ENCODE measurements at regions not wholly inside any gene's neighbourhood (a gene's known extent, or its start where the extent isn't known, plus 50 kb on each side); places are given as distances from the start of the nearest gene placed in this dataset.

GRCh38 chr12:75840994-75841355, 190.6 kb downstream of the PHLDA1 start:
- no peak for DNase-seq (ENCODE audit: low read depth in 2 of 2)

GRCh38 chr12:75838309-75838708, 193.3 kb downstream of the PHLDA1 start:
- DNase-seq (ENCODE audit: low read depth in 2 of 2), result no peak

GRCh38 chr12:75837700-75838099, 193.9 kb downstream of the PHLDA1 start:
- no peak for DNase-seq (ENCODE audit: low read depth in 2 of 2)

GRCh38 chr12:75836533-75836932, 195.0 kb downstream of the PHLDA1 start:
- no peak for DNase-seq (ENCODE audit: low read depth in 2 of 2)

- no peak for DNase-seq (ENCODE audit: low read depth in 2 of 2)
These were observed 197.0 kb downstream of the PHLDA1 start for GRCh38 chr12:75834591-75834990.

- no peak for DNase-seq (ENCODE audit: low read depth in 2 of 2)
These were observed 198.3 kb downstream of the PHLDA1 start for GRCh38 chr12:75833268-75833667.

GRCh38 chr12:75831402-75831801, 200.2 kb downstream of the PHLDA1 start:
- DNase-seq (ENCODE audit: low read depth in 2 of 2), result no peak

- no peak for DNase-seq (ENCODE audit: low read depth in 2 of 2)
These were observed 204.5 kb downstream of the PHLDA1 start for GRCh38 chr12:75827061-75827460.

- no peak for DNase-seq (ENCODE audit: low read depth in 2 of 2)
These were observed 205.9 kb downstream of the PHLDA1 start for GRCh38 chr12:75825686-75826085.

- no peak for DNase-seq (ENCODE audit: low read depth in 2 of 2)
These were observed 208.1 kb downstream of the PHLDA1 start for GRCh38 chr12:75823475-75823874.

- no peak for DNase-seq (ENCODE audit: low read depth in 2 of 2)
These were observed 209.2 kb downstream of the PHLDA1 start for GRCh38 chr12:75822416-75822815.

GRCh38 chr12:75820848-75821578, 210.6 kb downstream of the PHLDA1 start:
- no peak for DNase-seq (ENCODE audit: low read depth in 2 of 2)

GRCh38 chr12:75820071-75820470, 211.5 kb downstream of the PHLDA1 start:
- no peak for DNase-seq (ENCODE audit: low read depth in 2 of 2)

GRCh38 chr12:75819512-75819911, 212.1 kb downstream of the PHLDA1 start:
- DNase-seq (ENCODE audit: low read depth in 2 of 2), result no peak

- no peak for DNase-seq (ENCODE audit: low read depth in 2 of 2)
These were observed 212.7 kb downstream of the PHLDA1 start for GRCh38 chr12:75818863-75819262.

- DNase-seq (ENCODE audit: low read depth in 2 of 2), result no peak
These were observed 214.7 kb downstream of the PHLDA1 start for GRCh38 chr12:75816897-75817296.

- no peak for DNase-seq (ENCODE audit: low read depth in 2 of 2)
These were observed 215.8 kb downstream of the PHLDA1 start for GRCh38 chr12:75815756-75816155.

GRCh38 chr12:75814851-75815754, 216.5 kb downstream of the PHLDA1 start:
- no peak for DNase-seq (ENCODE audit: low read depth in 2 of 2)

GRCh38 chr12:75813072-75813471, 218.5 kb downstream of the PHLDA1 start:
- DNase-seq (ENCODE audit: low read depth in 2 of 2), result no peak

- no peak for DNase-seq (ENCODE audit: low read depth in 2 of 2)
These were observed 219.1 kb downstream of the PHLDA1 start for GRCh38 chr12:75812271-75813018.

- no peak for DNase-seq (ENCODE audit: low read depth in 2 of 2)
These were observed 221.8 kb downstream of the PHLDA1 start for GRCh38 chr12:75809746-75810145.

GRCh38 chr12:75807494-75807893, 224.1 kb downstream of the PHLDA1 start:
- DNase-seq (ENCODE audit: low read depth in 2 of 2), result no peak

Data from stimulated activated CD8-positive, alpha-beta memory T cell treated with anti-CD3 and anti-CD28 coated beads, Interleukin-2, amount 100 ng/mL, for 48 hours (primary cell).